ENCODE measurements at regions not wholly inside any gene's neighbourhood (a gene's known extent, or its start where the extent isn't known, plus 50 kb on each side); places are given as distances from the start of the nearest gene placed in this dataset.
"Not testable (repeated sequence)": the region's sequence is repeated elsewhere in the genome, so short reads cannot be mapped to it uniquely, and the experiment has no call there.

DNA sequence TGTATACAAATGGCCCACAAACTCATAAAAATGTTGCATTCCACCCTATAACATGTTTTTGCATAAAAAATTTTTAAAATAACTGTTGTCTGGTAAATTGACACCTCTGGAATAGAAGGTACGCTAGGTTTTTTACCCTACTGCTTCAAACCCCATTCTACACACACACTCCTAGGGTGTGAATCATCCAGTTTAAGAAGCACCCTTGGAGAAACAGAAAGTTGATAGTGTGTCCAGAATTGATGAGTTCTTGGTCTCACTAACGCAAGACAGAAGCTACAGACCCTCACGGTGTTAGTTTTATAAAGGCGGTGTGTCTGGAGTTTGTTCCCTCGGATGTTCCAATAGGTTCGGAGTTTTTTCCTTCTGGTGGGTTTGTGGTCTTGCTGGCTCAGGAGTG lies 158.5 kb downstream of the KLRB1 start:
- DNase-seq, result no peak

DNA sequence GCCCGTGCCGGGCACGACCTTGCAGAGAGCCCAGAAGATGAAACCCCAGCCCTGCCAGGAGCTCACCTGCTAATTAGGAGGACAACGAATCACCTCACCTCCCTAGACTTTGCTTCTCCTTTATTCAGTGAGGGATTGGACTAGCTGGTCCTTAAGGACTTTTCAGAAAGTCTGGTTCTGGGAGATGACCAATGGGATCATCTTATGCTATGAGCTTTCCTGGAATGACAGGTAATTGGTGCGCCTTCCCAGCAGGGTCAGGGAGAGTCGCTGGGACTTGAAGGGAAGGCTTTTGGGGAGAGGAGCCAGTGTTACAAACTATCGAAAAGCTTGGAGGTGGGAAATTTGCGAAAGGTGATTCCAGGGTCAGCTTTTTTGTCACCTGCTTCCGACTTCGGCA lies 159.1 kb downstream of the KLRB1 start:
- DNase-seq, result not testable (repeated sequence)

DNA sequence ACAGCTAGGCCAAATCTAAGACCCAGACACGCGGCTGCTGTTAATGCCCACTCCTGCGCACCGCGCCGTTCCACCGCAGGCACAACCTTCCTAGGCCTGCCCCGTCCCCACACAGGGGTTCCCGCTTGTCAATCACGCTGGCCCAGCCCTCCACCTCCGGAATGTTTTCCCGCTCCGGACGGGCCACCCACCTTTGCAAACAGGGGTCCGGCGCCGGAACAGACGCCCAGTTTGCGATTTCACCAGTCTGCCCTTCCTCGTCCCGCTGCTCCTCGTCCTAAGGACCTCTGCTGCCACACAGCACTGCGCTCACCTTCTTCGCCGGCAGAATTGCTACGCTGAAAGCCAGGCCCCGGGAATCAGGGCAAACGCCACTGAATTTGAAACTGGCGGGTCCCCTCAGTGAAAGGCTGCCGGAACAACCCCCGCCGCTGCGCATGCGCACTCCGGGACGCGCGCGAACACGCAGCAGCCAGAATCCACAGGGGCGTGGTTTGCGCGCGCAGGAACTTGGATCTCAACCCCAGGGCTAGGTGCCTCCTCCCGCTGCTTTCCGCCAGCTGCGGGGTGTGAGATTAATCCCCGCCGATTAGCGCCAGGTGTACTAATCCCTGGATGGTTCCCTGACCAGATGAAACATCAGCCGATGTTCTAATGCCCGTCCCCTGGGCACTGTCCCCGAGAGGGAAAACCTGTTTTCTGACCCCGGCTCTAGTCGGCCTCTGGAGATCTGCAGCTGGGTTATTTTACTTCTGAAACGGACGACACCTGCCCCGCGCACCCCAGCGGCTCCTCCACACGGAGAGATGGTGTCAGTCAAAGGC lies 159.7 kb downstream of the KLRB1 start:
- DNase-seq, result peak; percentile 92

DNA sequence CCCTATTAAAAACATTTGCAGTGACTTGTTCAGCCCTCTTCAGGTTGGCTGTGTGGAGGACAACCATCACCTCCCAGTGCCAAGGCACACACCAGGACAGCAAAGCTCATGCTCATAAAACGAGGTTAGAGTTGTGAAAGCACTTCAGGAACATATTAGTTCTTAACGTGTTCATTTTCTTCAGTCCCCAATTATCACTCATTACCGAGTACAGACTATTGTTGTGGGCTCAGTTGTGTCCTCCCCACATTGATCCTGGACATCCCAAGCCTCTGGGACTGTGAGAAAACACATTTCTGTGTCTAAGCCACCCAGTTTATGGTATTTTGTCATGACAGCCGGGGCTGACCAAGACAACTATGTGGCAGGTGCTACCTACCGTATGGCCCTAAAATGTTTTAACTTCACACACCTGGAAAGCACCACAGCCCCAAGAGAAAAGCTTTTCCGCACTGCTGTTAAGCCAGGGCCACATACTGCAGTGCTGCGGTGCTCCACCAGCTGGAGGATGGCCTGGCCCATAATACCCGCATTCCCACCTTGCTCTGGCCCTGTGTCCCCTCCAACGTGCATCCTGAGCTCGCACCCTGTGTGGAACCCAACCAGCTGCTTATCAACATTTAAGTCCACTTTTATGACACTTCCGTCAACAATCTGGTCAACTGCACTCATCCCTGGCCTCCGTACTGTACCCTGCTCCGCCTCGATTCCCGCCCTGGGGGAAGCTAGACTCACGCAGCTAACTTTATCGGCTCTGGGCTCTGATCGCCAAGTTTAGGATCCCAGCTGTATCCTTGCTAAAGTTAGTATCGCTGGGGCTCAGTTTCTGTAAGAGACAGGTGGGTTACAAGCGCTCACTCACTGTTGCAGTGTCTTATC lies 160.6 kb downstream of the KLRB1 start:
- not testable (repeated sequence) for DNase-seq

DNA sequence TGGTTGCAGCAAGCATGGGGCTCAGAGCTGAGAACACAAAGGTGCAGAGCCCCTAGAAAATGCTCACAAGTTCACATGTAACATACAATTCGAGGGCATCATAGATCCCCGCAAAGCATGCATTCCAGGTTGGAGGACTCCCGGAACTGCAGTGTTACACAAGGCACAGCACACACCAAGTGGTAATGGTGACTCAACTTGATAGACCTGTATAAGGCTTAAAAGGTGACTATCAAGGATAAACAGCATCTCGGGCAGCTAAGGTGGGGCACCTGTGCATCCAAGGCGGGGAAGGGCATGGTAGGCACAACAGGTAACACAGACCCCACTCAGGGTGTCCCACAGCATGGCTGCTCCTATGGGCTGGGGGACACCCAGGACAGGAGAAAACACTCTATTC lies 167.3 kb downstream of the KLRB1 start:
- not testable (repeated sequence) for DNase-seq

DNA sequence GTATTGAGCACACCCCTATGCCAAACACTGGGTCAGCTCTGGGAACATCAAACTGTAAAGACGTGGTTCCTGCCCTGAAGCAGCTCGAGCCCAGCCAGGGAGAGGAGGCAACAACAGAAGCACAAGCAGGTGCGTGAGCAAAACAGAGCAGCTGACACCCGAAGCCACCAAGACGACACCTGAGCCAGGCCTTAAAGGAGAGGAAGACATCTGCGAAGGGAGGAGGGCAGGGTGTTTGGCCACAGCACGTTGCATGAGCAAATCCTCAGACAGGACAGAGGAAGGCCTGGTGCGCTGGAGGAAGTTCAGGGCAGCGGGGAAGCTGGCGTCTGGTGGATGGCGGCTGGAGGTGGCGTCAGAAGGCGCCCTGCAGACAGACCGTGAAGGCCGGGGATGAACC lies 172.0 kb downstream of the KLRB1 start:
- DNase-seq, result not testable (repeated sequence)

DNA sequence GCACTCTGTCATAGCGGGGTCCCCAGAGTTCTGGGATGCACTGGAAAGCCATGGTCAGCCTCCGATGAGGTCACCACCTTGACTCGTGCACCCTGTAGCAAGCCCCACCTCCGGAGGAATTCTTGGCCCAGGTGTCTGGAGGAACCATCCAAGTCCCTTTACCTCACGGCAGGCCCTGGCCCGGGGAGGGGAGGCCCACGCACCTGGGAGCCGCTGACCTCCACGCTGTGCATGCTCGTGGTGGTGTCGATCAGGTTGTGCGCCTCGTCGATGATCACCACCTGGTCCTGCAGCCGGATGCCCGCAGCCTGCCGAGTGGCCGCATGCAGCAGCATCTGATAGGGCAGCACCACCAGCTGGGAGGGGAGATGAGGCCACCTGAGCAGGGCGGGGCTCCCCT lies 177.3 kb downstream of the KLRB1 start:
- DNase-seq, result not testable (repeated sequence)

DNA sequence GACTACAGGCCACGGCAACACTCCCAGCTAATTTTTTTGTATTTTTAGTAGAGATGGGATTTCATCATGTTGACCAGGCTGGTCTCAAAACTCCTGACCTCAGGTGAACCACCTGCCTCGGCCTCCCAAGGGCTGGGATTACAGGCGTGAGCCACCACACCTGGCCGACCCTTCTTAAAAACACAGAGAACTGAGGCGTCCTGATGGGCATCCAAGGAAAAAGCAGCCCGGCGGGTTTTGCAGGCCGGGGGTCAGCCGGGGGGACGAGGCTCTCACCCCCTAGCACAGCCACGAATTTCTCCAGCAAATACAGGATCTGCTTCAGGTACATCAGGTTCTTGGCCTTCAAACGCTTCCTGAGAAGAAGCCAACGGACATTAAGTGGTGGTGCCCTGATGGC lies 178.9 kb downstream of the KLRB1 start:
- not testable (repeated sequence) for DNase-seq

DNA sequence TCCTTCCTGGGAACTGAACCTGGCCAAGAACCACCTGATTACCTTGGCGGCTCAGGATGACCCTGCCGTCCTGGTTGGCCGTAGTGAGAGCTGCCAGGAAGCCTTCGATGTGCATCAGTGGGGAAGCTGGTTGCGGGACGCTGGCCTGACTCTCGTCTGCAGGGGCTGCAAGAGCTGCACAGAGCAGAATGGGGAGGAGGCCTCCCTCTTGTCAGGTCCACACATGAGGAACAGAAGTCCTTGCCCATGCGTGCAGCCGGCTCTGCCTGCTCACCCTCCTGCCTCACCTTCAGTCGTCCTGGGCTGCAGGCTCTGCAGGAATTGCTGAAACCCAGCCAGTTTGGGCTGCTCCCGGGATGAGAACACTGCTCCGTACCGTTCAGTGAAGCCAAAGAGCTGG lies 182.3 kb downstream of the KLRB1 start:
- DNase-seq, result not testable (repeated sequence)

DNA sequence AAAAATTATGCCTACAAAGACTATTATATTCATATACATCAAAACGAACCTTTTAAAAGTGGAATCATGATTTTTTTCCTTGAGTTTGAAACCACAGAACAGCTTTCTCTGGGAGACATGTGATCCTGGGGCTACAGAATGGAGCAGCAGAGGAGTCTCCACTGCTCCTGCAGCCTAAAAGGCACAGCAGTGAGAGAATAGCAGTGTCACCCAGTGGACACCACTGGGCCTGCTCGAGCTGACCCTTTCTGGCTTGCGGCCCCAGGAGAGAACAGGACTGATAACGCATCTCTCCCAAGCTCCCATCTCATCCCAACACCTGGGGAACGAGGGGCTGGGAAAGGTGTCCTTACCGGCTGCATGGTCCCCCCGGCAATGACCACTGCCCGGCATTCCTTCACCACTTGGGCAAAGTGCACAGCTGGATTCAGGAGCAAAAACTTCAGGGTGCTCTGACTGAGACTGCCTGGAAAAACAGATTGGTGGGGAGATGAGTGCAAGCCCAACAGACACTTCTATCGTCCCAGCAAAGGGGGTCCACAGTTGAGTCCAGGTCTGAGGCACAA lies 183.5 kb downstream of the KLRB1 start:
- not testable (repeated sequence) for DNase-seq

DNA sequence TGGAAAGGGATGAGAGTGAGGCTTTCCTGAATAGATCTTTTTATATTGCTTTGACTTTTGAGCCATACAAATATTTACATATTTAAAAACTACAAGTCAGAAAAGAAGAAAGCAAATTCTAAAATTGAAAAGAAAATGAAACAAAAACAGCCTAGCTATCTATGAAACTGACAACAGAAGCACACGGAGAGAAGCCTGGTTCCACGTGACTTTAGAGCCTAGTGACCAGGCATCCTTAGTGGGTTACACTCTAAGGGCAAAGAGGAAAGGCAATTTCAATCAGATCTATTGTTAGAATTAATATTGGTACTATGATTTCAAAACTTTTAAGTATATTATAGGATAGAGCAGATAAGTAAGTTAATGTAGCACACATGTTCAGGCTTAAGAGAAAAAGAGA lies 185.0 kb downstream of the KLRB1 start:
- DNase-seq, result not testable (repeated sequence)

DNA sequence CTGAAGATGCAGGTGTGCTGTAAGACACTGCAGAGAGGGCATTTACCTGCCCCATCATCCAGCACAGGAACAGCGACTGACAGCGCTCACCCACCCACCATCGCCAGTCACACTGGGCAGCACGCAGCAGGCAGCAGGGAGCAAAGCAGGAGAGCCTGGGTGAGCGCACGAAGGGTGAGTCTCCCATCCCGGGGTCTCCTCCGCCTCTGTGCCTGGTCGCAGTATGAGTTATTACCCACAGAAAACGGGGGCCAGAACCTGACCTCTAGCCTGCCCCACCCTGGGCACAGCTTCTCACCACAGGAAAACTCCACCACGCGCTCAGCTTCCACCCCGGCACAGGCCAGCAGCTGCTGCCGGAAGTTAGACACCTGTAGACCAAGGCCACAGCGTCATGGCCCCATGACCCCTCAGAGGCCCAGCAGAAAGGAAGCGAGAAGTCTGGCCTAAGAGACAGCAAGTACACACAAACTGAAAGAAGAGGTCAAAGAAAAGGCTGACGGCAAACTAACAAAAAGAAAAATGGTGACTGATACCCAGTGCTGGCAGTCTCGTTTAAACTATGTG lies 186.1 kb downstream of the KLRB1 start:
- DNase-seq, result not testable (repeated sequence)

DNA sequence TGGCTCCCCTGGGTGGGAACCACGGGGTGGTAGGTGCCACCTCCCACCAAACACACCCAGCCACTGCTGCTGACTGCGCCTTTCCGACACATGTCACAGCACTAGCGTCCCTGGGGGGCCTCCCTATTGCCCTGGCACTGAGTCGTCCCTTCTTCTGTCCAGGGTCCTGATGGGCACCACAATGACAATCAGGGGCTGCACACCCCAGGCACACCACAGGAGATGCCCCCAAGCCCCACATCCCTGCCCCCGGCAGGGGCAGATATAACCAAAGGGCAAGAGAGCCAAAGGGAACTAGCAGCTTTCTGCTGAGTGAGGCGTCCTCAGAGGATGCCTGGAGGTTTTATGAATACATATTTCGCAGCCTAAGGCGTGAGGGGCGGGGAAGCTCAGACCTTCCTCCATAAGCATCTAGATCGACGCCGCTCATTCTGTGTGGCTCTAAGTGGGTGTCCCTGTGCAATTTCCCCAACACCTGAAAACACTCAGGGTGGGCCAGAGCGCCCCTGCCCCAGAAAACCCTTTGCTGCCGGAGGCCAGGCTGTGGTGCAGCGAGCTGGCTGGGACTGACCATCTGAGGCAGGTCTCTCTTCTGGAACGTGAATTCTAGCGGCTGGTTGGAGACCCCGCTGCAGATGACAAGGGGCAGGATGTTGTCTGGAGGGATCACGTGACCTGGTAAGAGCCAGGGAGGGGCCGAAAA lies 186.7 kb downstream of the KLRB1 start:
- DNase-seq, result not testable (repeated sequence)

DNA sequence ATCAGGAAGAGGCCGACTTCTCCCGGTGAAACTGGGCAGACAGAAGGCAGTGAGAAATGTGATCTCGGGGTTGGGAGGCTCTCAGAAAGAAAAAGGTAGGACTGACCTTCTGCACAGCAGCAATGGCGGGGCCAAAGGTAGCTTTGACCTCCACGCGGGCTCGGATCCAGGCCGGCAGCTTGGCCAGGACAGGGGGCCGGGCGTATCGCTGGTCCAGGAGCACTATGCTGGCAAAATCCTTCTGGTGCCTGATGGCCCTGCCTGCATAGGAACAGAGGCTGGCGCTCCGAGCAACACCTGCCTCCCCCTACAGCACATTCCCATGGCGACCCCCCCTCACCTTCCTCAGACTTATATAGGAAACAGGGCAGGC lies 189.1 kb downstream of the KLRB1 start:
- DNase-seq, result not testable (repeated sequence)

DNA sequence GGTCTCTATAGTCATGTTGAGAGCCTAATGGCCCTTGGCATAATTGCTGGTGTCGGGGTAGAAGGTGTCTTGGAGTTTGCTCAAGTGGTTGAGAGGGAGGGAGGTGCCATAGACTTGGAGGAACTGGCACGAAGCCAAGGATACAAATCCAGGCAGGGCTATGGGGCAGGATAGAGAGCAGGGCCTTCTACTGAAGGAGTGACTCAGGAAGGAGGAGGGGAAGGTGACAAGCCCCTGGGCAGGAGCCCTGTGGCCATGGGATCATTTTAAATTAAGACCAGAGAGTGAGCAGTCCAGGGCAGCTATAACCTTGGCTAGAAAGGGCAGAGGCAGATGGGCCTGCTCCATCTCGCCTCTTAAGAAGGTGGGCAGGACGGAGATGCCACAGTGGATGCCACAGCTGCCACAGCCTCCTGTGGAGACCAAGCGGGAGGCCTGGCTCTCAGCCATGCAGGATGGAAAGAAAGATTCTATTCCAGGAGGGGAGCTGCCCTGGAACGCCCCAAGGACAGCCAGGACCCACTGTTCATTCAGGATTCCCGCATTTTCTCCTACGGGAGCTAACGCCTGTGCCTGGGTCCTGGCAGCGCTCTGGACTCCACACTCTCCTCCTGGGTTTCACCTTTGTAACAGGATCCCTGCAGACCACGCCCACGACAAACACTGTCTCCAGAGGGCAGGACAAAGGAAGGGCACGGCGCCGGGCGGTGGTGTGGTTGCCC lies 189.6 kb downstream of the KLRB1 start:
- not testable (repeated sequence) for DNase-seq

DNA sequence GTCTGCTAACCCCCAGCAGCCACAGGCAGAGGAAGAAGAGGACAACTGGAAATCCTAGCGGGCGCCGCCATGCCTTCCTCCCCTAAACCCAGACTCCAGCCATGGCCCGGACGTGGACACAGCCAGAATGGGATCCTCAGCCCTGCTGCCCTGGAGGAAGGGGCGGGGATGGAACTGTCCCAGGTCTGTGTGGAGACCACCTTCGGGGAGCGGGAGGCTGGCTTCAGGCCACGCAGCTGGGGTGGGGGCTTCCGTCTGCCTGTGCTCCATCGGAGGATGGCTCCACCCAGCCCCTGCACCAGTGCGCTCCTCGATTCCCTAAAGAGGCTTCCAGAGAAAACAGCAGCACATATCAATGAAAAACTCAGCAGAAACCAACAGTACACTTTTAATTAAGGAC lies 190.4 kb downstream of the KLRB1 start:
- DNase-seq, result not testable (repeated sequence)

DNA sequence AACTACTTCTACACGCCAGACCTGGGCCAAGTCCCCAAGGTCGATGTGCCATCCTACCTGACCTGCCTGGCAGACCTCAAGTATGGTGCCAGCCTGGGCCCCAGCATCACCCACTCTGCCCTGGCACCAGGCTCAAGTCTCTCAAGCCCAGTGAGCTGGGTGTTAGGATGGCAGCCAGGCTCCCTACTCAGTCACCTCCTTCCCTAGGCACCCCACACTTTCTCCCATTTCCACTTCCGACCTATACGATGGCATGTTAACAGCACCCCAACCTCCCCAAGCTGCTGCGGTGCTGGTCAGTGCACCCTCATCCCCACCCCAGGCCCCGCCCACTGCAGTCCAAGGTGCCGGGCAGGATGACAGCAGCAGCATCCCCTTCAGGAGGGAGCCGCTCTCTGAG lies 191.4 kb downstream of the KLRB1 start:
- not testable (repeated sequence) for DNase-seq

DNA sequence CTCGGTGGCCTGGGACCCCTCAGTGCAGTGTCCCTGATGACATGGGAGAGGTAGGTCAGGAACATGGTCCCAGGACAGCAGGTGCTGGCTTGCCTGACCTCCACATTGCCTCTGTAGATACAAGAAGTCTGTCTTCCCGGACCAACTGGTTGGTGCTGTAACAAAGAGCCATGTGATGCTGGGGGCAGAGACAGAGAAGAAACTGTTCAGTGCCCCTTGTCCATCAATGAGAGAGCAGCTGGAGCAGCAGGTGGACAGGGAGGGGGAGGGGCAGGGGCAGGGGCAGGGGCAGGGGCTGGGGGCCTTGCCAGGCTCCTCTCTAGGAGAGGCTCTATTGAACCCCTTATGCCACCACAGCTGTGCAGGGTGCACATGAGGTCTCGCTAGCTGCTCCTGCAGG lies 191.8 kb downstream of the KLRB1 start:
- not testable (repeated sequence) for DNase-seq

DNA sequence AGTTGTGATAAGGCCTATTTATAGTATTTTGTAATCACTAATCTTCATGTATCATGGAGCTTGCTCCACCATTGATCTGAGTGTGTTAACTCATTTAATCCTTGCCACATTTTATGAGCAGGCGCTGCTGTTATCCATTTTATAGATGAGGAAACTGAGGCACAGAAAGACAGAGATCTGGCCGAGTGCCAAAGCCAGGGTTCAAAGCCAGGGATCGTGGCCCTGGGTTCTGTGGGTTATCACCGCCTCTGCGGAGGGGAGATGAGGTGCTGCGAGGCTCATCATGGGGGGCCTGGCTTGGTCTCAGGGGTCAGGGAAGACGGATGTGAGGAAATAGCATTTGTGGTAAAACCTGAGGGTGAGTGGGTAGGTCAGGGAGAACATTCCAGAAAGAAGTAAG lies 193.9 kb downstream of the KLRB1 start:
- DNase-seq, result not testable (repeated sequence)

DNA sequence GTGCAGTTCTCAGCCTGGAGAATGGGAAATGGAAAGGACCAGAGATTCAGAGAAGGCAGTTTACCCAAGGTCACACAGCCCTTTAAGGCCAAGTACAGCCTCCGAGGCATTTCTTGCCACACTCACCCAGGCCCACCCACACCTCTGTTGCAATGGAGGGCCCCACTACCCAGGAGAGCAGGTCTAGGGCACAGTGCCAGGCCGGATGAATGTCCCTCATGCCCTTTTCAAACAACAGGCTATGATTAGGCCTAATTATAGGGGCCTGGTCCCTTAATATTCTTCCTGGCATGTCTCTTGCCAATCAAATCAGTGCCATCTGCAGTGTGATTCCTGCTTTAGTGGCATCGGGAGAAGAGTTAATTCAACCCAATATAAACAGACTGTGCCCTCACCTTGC lies 195.3 kb downstream of the KLRB1 start:
- DNase-seq, result not testable (repeated sequence)

DNA sequence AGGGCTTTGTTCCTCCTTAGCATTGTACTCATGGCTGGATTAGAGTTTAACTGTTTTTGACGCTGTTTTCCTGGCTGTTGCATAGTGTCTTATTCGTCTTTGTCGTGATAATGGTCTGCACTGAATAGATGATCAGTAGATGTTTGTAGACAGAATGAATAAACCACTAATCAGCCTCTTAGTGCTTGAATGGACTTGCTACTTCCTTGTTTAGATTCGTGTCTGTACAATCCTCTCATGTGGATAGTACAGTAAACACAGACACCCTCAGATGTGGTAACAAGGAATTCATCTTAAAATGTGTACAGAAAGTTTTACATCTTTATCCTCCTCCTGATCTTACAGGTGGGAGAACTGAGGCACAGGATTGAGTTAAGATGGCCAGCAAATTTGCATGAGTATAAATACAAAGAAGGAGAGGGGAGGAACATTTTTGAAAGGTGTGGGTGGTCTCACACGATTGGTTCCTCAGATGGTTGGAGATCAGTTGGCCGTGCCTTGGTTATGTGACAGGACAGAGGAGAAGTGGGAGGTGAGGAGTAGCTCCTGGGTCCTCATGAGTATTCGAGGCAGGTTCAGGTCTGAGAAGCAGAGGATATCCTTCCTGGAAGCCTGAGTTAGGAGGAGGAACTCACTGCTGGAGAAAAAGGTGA lies 196.0 kb downstream of the KLRB1 start:
- not testable (repeated sequence) for DNase-seq

All from central memory CD4-positive, alpha-beta T cell (primary cell).